PC-3 (cell line): ENCODE measurements at regions not wholly inside any gene's neighbourhood (a gene's known extent, or its start where the extent isn't known, plus 50 kb on each side); places are given as distances from the start of the nearest gene placed in this dataset.

Source experiments
- ATAC-seq: fragments of 200-7000 bp; cut with Tn5 transposase; 2 replicates; pipeline ENCODE4 v1.9.1; 2020; ENCODE audit warnings: mild to moderate bottlenecking, moderate library complexity
- BruUV-seq: library from RNA; stranded (reverse); fragments of 400-500 nt; replicated peaks from 2 replicates; lab custom pipeline; 2021; lab: Mats Ljungman, UMichigan
- CTCF ChIA-PET: fragments of 300-600 bp; sonication (Branson Sonifier 250); formaldehyde crosslinking; loops from one replicate; lab custom pipeline; 2022; ENCODE audit warnings: antibody characterized with exemption; lab: Charles Lee
- POLR2A ChIA-PET: fragments of 300-600 bp; sonication (Branson Sonifier 250); formaldehyde crosslinking; loops from one replicate; lab custom pipeline; 2022; ENCODE audit warnings: antibody characterized with exemption; ENCODE audit not compliant: unreplicated experiment; lab: Charles Lee
- DNase-seq: peaks from one replicate; pipeline ENCODE4 v3.0.0-alpha.2; 2015
- H2AFZ ChIP-seq: fragments of 300-600 bp; sonication (generic); 2 replicates; pipeline ENCODE4 v1.6.0; 2016; ENCODE audit warnings: antibody characterized with exemption, low read length
- H3F3A ChIP-seq: fragments of 300-600 bp; sonication (generic); one replicate; pipeline ENCODE4 v1.6.0; 2017; ENCODE audit warnings: antibody characterized with exemption, low read length, control low read depth, mild to moderate bottlenecking; ENCODE audit not compliant: unreplicated experiment
- H3K27ac ChIP-seq: fragments of 300-600 bp; sonication (generic); 2 replicates; pipeline ENCODE4 v1.5.1; 2016; ENCODE audit warnings: mild to moderate bottlenecking, low read length
- H3K27me3 ChIP-seq: fragments of 300-600 bp; sonication (generic); 2 replicates; pipeline ENCODE4 v1.6.1; 2016; ENCODE audit warnings: low read length, mixed read lengths
- H3K36me3 ChIP-seq: fragments of 300-600 bp; sonication (generic); 2 replicates; pipeline ENCODE4 v1.6.1; 2016; ENCODE audit warnings: low read depth, mixed run types, low read length, mixed read lengths
- H3K4me1 ChIP-seq: fragments of 300-600 bp; sonication (generic); 2 replicates; pipeline ENCODE4 v1.5.1; 2016; ENCODE audit warnings: low read length; ENCODE audit not compliant: insufficient read depth
- H3K4me2 ChIP-seq: fragments of 300-600 bp; sonication (generic); 2 replicates; pipeline ENCODE4 v1.6.0; 2016; ENCODE audit warnings: low read length
- H3K4me3 ChIP-seq: fragments of 300-600 bp; sonication (generic); 2 replicates; pipeline ENCODE4 v1.5.1; 2016; ENCODE audit warnings: mild to moderate bottlenecking, low read length, mixed read lengths
- H3K79me2 ChIP-seq: fragments of 300-600 bp; sonication (generic); 2 replicates; pipeline ENCODE4 v1.6.1; 2017; ENCODE audit warnings: low read length, mixed read lengths
- H3K9ac ChIP-seq: fragments of 300-600 bp; sonication (generic); 2 replicates; pipeline ENCODE4 v1.6.0; 2016; ENCODE audit warnings: mild to moderate bottlenecking, low read length
- H3K9me2 ChIP-seq: fragments of 300-600 bp; sonication (generic); replicated peaks from 2 replicates; pipeline ENCODE4 v1.6.1; 2016; ENCODE audit warnings: mixed run types, low read length, mixed read lengths
- H3K9me3 ChIP-seq: fragments of 300-600 bp; sonication (generic); 2 replicates; pipeline ENCODE4 v1.6.1; 2016; ENCODE audit warnings: low read length, mixed read lengths
- H4K20me1 ChIP-seq: fragments of 300-600 bp; sonication (generic); 2 replicates; pipeline ENCODE4 v1.6.1; 2016; ENCODE audit warnings: low read length, mixed read lengths
- EZH2 ChIP-seq: fragments of 300-600 bp; sonication (generic); IDR thresholded peaks from one replicate; pipeline ENCODE4 v1.6.1; 2017; ENCODE audit warnings: antibody characterized with exemption, mild to moderate bottlenecking, low read length; ENCODE audit not compliant: unreplicated experiment
- EZH2phosphoT487 ChIP-seq: fragments of 300-600 bp; sonication (generic); IDR thresholded peaks from 2 replicates; pipeline ENCODE4 v1.6.1; 2018; ENCODE audit warnings: mild to moderate bottlenecking, antibody characterized with exemption, low read length, borderline replicate concordance
- intact Hi-C: fragments of 100-400 bp; cut with micrococcal nuclease; formaldehyde crosslinking; loops from 2 replicates; pipeline ENCODE4 v1.9.0; 2023
- TF ChIP-seq, protein P1 (sequence below): fragments of 300-600 bp; sonication (generic); conservative IDR thresholded peaks from 2 replicates; pipeline ENCODE4 v1.5.1; 2017; ENCODE audit warnings: antibody characterized with exemption, low read depth, mild to moderate bottlenecking, low read length

DNA sequence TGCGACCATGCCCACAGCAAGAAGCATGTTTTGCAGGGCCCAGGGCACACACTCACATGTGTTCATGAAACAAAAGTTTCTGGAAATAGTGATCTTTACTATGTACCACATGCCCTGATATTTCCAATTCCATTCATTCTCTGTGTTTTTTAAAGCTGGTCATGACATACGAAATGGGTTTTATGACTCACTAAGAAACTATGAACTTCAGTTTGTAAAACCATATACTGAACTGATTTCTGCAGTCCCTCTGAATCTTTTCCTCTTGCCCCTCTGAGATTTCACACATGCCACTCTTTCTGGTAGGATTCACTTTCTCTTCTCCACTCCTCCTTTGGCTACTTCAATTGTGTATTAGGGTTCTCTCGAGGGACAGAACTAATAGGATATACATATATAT, 416.1 kb upstream of the TRPC7 start:
- no peak overlapping the region for H3K4me2 ChIP-seq
- H3K4me1 ChIP-seq, result peaks cover 20% of the 10 kb centered on the region
- no peaks in the 10 kb centered on the region for H3F3A ChIP-seq
- no TSS peak for BruUV-seq
- no peak for TF ChIP-seq EZH2
- TF ChIP-seq EZH2phosphoT487, result no peak
- TF ChIP-seq, protein P1, sequence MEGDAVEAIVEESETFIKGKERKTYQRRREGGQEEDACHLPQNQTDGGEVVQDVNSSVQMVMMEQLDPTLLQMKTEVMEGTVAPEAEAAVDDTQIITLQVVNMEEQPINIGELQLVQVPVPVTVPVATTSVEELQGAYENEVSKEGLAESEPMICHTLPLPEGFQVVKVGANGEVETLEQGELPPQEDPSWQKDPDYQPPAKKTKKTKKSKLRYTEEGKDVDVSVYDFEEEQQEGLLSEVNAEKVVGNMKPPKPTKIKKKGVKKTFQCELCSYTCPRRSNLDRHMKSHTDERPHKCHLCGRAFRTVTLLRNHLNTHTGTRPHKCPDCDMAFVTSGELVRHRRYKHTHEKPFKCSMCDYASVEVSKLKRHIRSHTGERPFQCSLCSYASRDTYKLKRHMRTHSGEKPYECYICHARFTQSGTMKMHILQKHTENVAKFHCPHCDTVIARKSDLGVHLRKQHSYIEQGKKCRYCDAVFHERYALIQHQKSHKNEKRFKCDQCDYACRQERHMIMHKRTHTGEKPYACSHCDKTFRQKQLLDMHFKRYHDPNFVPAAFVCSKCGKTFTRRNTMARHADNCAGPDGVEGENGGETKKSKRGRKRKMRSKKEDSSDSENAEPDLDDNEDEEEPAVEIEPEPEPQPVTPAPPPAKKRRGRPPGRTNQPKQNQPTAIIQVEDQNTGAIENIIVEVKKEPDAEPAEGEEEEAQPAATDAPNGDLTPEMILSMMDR, result no peak
- no peak overlapping the region for H3K9ac ChIP-seq
- ChIA-PET CTCF (no interaction called here), POLR2A (no interaction called here)
- no peak overlapping the region for H3K27ac ChIP-seq
- no peaks in the 10 kb centered on the region for H3K9me2 ChIP-seq
- ATAC-seq (no peak), DNase-seq (peak; percentile 52)
- H3K9me3 ChIP-seq, result no peaks in the 10 kb centered on the region
- H3K4me3 ChIP-seq, result no peak overlapping the region
- no peaks in the 10 kb centered on the region for H3K36me3 ChIP-seq
- no peaks in the 10 kb centered on the region for H3K27me3 ChIP-seq
- no peaks in the 10 kb centered on the region for H4K20me1 ChIP-seq
- intact Hi-C loops, result no loop called here
- H3K79me2 ChIP-seq, result no peaks in the 10 kb centered on the region
- H2AFZ ChIP-seq, result no peak overlapping the region

DNA sequence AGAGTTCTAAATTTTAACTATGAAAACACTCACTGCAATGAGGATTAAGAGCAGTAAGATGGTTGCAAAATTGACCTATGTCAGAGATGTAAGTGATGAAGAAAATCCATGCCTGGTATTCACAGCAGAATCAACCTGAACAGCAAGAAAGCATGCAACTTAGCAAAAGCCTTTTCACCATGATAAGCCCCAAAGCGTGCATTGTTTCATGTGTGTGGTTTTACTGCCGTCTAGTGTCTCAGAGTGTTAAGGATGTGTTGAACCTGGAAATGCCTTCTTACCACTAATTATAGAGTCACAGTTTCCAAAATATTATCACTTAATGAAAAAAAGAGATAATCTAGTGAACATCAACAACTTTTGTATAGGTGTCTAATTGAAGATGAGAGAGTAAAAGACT, 415.2 kb upstream of the TRPC7 start:
- intact Hi-C loops, result no loop called here
- H3K9me2 ChIP-seq, result no peaks in the 10 kb centered on the region
- H3K27ac ChIP-seq, result no peak overlapping the region
- CTCF ChIA-PET, result no interaction called here
- H3K4me2 ChIP-seq, result no peak overlapping the region
- peak; percentile 9 for DNase-seq
- no peak overlapping the region for H2AFZ ChIP-seq
- H3K36me3 ChIP-seq, result no peaks in the 10 kb centered on the region
- no peaks in the 10 kb centered on the region for H4K20me1 ChIP-seq
- POLR2A ChIA-PET, result no interaction called here
- H3K9ac ChIP-seq, result no peak overlapping the region
- no peaks in the 10 kb centered on the region for H3F3A ChIP-seq
- no peaks in the 10 kb centered on the region for H3K79me2 ChIP-seq
- no peak overlapping the region for H3K4me3 ChIP-seq
- H3K27me3 ChIP-seq, result no peaks in the 10 kb centered on the region
- BruUV-seq, result no TSS peak
- H3K9me3 ChIP-seq, result no peaks in the 10 kb centered on the region
- H3K4me1 ChIP-seq, result peaks cover 29% of the 10 kb centered on the region
- no peak for ATAC-seq
- TF ChIP-seq, protein P1, result peak; percentile 25; the same call in 1 of the 2 replicates
- no peak for TF ChIP-seq EZH2phosphoT487

DNA sequence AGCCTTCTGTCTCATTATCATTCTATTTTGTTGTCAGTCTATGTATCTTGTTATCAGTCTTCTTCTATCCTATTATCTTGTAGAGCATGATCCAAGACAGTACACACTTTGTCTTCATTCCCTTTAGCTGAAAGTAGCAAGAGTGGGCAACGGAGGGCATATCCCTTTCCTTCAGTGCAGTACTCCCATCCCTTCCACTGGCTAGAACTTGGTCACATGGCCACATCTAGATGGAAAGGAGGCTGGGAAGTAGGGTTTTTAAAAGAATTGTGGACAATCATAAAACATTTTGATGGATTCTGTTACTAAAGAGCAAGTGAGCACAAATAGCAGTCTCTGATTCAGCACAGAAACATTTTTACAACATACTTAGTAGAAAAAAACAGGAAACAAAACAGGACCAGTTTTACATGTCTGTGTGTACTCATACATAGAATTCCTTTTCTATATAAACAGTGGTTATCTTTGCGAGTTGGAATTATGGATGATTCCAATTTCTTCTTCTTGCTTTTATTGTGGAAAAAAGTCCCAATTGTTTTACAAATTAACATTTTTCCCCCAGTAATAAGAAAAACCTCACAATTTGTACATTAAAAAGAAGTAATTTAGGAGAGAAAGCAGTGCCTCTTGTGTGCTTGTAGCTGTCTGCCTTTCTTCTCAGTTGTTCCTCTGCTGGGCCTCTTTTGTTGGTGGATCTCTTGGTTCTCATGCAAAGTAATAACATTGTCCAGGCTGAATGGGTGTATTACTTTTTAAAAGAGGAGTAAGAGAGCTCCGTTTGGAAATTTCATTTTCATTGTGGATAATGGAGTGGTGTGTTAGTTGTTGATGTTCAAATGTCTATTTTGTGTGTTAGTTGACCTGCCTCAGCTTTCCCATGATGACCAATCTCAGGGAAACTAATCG, 410.9 kb upstream of the TRPC7 start:
- DNase-seq, result peak; percentile 70
- peak; percentile 74 for ATAC-seq
- BruUV-seq, result no TSS peak

More for the DNA sequence above, 410.9 kb upstream of the TRPC7 start:
- no peaks in the 10 kb centered on the region for H3K9me2 ChIP-seq
- no peaks in the 10 kb centered on the region for H3K9me3 ChIP-seq
- intact Hi-C loops, result no loop called here
- ChIA-PET CTCF (no interaction called here), POLR2A (no interaction called here)
- no peaks in the 10 kb centered on the region for H3K79me2 ChIP-seq
- no peaks in the 10 kb centered on the region for H4K20me1 ChIP-seq
- H3K4me2 ChIP-seq, result peak overlapping the region; percentile 24
- TF ChIP-seq, protein P1, result no peak
- TF ChIP-seq EZH2phosphoT487 (no peak), EZH2 (no peak)
- no peaks in the 10 kb centered on the region for H3F3A ChIP-seq
- no peak overlapping the region for H3K27ac ChIP-seq
- no peak overlapping the region for H3K9ac ChIP-seq
- H2AFZ ChIP-seq, result no peak overlapping the region
- H3K4me1 ChIP-seq, result peaks cover 22% of the 10 kb centered on the region
- no peak overlapping the region for H3K4me3 ChIP-seq
- no peaks in the 10 kb centered on the region for H3K27me3 ChIP-seq
- H3K36me3 ChIP-seq, result no peaks in the 10 kb centered on the region
